ENCODE measurements at regions not wholly inside any gene's neighbourhood (a gene's known extent, or its start where the extent isn't known, plus 50 kb on each side); places are given as distances from the start of the nearest gene placed in this dataset.
"Not testable (repeated sequence)": the region's sequence is repeated elsewhere in the genome, so short reads cannot be mapped to it uniquely, and the experiment has no call there.

DNA sequence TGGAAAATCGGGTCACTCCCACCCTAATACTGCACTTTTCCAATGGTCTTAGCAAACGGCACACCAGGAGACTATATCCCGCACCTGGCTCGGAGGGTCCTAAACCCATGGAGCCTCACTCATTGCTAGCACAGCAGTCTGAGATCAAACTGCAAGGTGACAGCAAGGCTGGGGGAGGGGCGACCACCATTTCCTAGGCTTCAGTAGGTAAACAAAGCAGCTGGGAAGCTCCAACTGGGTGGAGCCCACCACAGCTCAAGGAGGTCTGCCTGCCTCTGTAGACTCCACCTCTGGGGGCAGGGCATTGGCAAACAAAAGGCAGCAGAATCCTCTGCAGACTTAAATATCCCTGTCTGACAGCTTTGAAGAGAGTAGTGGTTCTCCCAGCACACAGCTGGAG is 109.0 kb upstream of the DEFB108B start:
- DNase-seq = not testable (repeated sequence)

DNA sequence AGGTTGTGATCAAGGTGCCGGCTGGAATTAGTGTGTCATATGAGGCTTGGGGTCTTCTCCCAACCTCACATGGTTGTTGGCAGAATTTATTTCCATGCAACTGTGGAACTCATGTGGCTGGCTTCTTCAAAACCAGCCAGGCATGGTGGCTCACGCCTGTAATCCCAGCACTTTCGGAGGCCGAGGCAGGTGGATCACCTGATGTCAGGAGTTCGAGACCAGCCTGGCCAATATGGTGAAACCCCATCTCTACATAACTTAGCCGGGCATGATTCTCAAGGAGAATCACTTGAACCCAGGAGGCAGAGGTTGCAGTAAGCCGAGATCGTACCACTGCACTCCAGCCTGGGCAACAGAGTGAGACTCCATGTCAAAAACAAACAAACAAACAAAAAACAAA is 102.3 kb upstream of the DEFB108B start:
- DNase-seq = not testable (repeated sequence)

- DNase-seq = peak; percentile 8
Measured at GRCh38 chr11:71734368-71734767, 98.6 kb upstream of the DEFB108B start.

- DNase-seq = not testable (repeated sequence)
Measured at GRCh38 chr11:71738317-71738716, 94.7 kb upstream of the DEFB108B start.

GRCh38 chr11:71743385-71743784 is 89.6 kb upstream of the DEFB108B start:
- DNase-seq = not testable (repeated sequence)

DNA sequence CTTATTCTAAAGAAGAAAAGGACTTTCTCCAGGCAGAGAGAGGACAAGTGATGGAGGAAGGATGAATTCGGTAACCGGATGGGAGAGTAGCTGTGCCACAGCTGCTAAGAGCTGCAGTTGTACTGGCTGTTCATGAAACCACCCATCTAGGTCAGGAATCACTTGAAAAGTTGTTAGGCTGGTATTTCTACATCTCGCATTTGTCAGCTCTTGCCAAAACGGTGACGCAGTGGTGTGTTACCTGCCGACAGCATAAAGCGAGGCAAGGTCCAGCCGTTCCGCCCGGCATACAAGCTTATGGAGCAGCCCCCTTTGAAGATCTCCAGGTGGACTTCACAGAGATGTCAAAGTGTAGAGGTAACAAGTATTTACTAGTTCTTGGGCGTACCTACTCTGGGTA is 87.3 kb upstream of the DEFB108B start:
- not testable (repeated sequence) for DNase-seq

- not testable (repeated sequence) for DNase-seq
Measured at GRCh38 chr11:71746263-71746662, 86.7 kb upstream of the DEFB108B start.

DNA sequence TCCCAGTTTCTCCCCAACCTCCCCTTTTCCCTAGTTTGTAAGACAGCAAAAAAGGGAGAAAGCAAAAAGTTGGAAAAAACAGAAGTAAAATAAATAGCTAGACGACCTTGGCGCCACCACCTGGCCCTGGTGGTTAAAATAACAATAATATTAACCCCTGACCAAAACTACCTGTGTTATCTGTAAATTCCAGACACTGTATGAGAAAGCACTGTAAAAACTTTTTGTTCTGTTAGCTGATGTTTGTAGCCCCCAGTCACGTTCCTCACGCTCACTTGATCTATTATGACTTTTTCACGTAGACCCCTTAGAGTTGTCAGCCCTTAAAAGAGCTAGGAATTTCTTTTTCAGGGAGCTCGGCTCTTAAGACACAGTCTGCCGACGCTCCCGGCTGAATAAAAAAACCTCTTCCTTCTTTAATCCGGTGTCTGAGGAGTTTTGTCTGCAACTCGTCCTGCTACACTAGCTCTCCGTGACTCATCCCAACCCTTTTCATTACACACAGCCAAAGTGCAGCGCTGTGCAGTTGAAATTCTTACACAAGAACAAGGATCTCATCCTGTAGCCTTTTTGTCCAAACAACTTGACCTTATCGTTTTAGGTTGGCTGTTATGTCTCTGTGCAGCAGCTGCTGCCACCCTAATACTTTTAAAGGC is 83.9 kb upstream of the DEFB108B start:
- not testable (repeated sequence) for DNase-seq

- DNase-seq = not testable (repeated sequence)
Measured at GRCh38 chr11:71750908-71751307, 82.1 kb upstream of the DEFB108B start.

GRCh38 chr11:71764695-71765491 is 68.1 kb upstream of the DEFB108B start:
- not testable (repeated sequence) for DNase-seq

DNA sequence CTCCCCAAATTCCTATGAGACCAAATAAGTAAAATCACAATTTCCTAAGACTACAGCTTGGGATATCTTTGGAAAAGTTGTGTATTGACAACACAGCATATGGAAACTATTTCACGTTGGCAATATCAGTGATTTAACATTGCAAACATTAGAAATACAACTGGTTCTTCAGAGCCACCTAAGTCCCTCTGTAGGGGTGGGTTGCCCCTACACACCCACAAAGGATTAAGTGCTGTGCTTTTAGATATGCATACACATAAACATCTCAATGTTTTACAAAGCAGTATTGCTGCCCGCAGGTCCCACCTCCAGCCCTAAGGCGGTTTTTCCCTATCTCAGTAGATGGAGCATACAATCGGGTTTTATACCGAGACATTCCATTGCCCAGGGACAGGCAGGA is 66.0 kb upstream of the DEFB108B start:
- DNase-seq = not testable (repeated sequence)

GRCh38 chr11:71772193-71772592 is 60.8 kb upstream of the DEFB108B start:
- DNase-seq = not testable (repeated sequence)

- no peak for DNase-seq
Measured at GRCh38 chr11:71774603-71775222, 58.3 kb upstream of the DEFB108B start.

- not testable (repeated sequence) for DNase-seq
Measured at GRCh38 chr11:71780116-71780515, 52.9 kb upstream of the DEFB108B start.

DNA sequence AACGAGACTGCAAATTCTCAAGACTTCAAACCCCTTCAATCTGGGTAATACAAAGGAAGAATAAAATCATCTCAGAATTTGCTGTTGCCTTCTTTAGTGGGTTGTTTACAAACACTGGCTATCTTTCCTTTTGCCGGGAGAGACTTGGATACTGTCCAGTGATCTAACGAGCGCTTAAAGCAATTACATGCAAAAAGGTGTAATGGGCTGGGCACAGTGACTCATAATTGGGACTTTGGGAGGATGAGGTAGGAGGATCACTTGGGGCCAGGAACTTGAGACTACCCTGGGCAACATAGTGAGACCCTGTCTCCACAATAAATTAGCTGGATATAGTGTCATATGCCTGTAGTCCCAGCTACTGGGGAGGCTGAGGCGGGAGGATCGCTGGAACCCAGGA is 52.2 kb upstream of the DEFB108B start:
- DNase-seq = not testable (repeated sequence)

- DNase-seq = not testable (repeated sequence)
Measured at GRCh38 chr11:71781491-71781890, 51.5 kb upstream of the DEFB108B start.

- not testable (repeated sequence) for DNase-seq
Measured at GRCh38 chr11:71782229-71782861, 50.7 kb upstream of the DEFB108B start.

DNA sequence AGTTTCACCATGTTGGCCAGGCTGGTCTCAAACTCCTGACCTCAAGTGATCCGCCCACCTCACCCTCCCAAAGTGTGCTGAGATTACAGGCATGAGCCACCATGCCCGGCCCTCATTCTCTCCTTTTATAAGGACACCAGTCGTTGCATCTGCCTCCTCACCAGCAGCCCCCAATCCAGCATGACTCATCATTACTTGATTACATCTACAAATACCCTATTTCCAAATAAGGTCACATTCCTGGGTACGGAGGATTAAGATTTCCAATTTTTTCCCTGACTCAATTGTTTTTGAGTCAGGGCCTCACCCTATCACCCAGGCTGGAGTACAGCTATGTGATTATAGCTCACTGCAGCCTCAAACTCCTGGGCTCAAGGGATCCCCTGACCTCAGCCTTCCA is 49.8 kb upstream of the DEFB108B start:
- not testable (repeated sequence) for DNase-seq
